GF-D8 (cell line): ENCODE measurements at regions not wholly inside any gene's neighbourhood (a gene's known extent, or its start where the extent isn't known, plus 50 kb on each side); places are given as distances from the start of the nearest gene placed in this dataset.
A peak's percentile ranks its signal among the peaks of the same experiment; 100 is the strongest.

Source experiments
- DNase-seq: peaks from one replicate; lab custom pipeline; 2025; lab: John Stamatoyannopoulos, UW

DNA sequence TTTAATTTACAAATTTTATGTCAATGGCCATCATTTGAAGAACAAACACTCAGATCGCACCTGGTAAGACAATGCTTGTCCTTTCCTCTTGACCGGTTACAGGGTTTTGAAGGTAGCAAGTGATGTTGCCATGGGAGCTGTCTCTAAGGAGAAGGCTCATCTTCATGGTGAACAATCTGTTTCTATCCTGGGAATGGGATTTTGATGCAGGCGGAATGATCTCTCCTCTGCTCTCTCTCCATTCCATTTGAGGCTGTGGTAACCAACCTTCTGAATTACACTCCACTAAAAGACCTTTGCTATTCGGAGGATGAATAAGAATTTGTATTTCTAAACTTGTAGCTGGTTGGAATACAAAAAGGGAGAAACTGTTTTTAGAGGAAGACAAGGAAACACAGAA lies 57.9 kb upstream of the SLC5A9 start:
- no peak for DNase-seq

DNA sequence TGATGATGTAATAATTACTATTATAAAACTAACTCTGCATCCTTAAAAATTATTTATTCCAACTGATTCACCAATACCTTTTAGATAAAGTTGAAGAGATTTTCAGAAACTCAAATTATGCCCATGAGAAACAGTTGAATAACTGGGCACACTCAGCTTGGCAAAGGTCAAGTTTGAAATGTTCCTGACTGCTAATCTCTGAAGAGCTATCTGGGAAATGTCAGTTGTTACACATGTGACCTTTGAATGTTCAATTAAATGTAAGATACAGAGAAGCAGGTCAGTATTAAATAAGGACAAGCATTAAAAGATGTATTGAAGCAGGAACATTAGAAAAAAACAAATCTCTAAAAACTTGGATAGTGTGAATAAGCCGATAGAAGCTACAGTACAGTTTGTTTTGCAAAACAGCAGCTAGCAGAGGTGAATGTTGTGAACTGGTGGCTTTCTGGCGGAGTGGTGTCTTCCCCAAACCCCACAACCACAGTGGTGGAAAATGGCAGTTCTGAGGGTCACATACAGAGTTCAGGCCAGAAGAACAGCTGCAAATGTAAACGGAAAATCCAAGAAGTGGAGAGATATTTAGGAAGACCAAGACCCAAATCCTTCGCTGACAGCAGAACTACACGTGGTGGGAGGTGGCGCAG lies 61.9 kb upstream of the SLC5A9 start:
- DNase-seq: no peak

DNA sequence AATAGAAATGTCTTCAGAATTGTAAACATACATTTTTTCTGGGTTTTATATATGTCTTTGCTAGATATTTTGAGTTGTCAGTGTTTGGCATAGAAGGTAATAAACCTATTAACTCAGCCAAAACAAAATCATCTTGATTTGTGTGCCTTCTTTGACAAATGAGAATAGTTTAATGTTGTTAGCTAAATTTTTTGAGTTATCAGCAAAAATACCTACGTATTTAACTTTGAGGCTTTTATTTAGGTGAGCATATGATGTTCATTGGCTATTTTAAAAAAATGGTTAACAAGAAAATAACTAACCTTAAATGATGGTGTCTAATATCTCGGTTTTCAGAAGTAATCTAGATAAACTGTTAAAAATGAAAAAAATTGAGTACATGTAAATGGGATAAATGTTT lies 83.2 kb upstream of the SLC5A9 start:
- no peak for DNase-seq

DNA sequence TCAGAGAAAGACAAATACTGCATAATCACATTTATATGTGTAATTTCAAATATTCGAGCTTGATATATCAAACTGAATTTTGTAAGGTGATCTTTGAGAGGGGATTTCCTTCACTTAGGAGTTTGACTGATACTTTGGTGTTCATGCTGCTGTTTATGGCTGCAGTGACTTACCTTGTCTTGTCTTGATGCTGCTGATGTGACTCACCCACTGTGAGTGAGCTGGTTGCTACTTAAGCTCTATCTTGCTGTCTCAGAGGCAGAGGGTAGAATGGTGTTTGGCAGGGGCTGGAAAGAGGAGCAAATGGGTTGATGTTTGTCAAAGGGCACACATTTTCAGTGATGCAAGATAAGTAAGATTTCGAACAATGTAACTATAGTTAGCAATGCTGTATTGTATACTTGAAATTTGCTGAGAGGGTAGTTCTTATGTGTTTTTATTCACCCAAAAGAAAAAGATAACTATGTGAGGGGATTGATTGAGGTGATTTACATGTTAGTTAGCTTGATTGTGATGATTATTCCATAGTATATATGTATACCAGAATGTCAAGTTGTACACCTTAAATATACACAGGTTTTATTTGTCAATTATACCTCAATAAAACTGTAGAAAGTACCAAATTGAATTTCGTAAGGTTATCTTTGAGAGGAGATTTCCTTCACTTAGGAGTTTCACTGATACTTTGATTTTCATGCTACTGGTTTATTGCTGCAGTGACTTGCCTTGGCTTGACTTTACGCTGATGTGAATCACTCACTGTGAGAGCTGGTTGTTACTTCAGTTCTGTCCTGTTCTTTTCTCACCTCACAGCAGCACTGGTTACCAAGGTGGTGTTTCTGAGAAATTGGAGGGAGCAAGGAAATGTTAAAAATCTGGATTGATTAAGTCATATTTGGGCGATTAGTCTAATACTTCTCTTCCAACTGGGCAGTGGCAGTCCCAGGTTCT lies 94.5 kb upstream of the SLC5A9 start:
- DNase-seq: no peak

DNA sequence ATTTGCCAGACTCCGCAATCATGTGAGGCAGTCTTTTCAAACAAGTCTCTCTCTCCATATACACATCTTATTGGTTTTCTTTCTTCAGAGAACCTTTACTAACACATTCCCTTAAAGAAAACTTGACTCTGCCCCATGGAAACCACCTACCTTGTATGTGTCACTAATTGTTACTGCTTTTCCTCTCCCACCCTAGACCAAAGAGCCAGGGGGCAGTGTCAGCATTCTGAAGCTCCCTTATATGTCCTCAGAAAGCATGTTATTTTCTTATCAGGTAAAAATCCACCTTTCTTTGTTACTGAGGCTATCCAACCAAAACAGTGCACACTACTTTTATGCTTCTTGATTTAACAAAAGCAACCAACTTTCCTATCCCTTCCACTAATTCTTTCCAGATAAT lies 98.9 kb upstream of the SLC5A9 start:
- DNase-seq: no peak

DNA sequence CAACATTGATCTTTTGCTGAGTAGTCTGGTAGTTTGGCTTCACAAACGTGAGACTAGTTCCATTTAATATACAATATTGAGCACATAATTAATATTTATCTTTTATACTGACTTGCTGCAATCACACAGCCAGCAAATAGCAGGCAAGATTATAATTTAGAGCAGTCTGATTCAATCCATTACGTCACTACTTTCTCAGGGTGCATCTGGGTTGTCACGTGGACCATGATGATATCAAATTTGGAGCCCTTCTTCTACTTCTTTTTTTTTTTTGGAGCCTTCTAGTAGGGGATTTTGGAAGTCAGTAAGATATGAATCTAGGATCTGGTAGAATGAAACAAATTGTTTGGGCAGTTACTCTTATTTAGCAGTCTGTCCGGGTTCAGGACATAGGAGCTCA lies 100.6 kb upstream of the SLC5A9 start:
- no peak for DNase-seq

DNA sequence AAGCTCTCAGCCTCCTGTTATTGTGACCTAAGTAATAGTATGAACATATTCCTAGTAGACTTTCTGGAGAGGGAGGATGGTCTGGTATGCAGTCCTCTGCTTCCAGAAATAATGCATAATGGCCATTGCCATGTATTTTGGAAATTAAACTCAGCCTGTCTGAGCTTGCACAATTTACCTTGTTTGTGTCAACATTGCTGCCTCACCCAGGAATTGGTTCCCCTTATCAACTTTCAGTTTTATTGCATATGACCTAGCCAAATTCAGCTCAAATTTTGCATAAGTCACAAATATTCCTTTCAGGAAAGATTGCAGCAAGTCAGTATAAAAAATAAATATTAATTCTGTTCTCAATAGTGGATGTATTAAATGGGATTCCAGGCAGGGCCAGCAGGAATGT lies 101.9 kb upstream of the SLC5A9 start:
- no peak for DNase-seq

DNA sequence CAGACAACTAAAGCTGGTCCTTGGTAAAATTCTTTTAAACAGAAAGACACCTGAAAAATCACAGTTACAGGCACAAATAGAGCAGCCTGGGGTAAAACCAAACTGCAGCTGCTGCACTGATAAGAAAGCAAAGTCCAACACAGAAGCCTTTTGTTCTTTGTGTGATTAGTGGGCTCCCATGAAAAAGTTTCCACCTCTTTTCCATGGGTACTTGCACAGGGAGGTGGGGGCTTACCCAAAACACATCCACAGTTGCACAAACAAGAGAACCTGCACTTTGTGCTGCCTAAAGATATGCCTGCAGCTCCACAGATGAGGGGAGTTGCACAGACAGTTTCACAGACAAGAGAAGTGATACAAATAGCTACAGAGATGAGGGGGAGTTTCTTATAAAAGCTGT lies 106.7 kb upstream of the SLC5A9 start:
- no peak for DNase-seq

DNA sequence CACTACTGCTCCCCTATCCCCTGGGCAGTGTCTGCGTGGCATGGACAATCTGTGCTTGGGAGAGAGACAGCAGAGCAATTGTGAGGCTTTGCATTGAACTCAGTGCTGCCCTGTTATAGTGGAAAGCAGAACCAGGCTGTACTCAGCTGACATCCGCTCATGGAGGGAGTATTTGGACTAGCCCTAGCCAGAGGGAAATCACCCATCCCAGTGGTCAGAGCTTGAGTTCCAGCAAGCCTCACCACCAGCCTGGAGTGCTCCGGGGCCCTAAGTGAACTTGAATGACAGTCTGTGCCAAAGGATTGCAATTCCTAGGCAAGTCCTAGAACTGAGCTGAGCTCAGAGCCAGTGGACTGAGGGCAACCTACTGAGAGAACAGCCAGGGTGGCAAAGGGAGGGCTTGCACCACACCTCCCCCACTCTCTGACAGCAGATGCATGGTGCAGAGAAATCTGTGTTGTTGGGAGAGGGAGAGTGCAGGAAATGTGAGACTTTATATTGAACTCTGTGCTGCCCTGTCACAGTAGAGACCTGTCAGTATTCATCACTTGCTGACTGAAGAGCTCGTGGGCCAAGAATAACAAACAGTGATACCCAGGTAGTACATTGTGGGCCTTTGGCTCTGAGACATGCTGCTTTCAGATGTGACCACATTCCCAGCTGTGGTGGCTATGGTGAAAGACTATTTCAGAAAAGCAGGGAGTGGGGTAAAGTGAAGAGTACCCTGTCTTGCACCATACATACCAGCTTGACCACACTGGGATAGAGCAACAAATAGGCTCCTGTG lies 107.7 kb upstream of the SLC5A9 start:
- DNase-seq: no peak

DNA sequence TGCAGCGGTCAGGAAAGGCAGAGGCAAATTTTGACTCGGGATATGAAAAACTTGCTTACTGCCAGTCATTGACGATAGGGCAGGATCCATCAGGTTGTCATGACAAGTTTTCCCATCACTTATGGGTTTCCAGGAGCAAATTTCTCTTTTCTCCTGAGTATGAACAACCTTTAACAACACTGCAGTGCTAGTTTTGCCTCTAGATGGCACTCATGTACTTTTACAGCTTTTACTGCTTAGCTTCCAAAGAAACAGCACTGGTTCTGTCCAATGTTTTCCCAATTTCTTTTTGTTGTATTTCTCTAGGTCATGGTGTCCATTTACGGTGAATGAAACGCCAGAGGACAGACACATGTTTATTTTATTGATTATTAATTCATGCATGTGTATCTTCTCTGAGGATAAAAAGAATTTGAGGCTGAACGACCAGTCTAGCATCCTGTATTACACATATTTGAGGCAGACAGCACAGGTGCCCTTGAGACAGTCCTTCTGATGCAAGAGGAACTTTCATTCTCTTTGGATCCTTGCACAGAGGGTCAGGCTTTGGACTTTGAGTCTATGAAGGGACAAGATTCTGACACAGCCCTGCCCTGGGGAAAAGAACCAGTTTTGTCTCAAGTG lies 112.3 kb upstream of the TRABD2B start:
- DNase-seq: no peak

DNA sequence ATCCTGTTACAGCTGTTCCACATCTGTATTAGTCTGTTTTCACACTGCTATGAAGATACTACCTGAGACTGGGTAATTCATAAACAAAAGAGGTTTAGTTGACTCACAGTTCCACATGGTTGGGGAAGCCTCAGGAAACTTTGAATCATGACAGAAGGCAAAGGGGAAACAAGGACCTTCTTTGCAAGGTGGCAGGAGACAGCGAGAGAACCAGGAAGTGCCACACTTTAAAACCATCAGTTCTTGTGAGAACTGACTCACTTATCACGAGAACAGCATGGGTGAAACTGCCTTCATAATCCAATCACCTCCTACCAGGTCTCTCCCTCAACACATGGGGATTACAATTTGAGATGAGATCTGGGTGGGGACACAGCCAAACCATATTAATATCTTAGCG lies 110.3 kb upstream of the TRABD2B start:
- no peak for DNase-seq

DNA sequence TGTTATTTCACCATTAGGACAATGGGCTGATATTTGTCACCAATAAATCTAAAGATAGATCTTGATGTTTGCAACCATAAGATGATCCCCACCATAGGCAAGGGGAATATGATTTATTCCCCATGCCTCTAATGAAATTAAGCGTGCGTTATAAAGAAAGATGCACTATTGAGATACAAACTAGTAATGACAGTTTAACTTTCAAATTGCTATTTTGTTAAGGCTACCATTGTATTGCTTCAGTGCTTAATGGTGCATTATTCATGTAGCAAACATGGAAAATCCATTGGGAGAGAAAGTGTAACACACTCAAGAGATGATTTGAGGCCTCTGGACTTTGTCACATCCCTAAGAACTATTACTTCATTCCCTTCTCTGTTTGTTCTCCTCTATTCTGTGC lies 108.9 kb upstream of the TRABD2B start:
- no peak for DNase-seq

DNA sequence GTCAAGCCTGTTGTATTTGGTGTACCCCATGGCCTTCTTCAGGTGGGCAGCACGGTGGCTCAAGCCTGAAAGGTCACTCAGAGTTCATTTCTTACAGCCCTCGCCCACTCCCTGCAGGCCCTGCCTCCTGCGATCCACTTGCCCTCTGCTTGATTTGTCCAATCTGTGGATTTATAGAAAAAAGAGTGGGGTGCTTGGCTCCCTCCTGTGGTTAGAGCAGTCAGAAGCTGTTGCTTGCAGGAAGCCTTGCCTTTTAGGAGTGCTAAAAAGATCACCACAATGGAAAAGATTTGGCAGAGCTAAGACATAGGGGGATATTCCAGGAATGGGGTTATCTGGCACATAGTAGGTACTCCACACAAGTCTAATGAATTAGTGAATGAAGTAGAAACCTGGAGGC lies 108.0 kb upstream of the TRABD2B start:
- DNase-seq: no peak

DNA sequence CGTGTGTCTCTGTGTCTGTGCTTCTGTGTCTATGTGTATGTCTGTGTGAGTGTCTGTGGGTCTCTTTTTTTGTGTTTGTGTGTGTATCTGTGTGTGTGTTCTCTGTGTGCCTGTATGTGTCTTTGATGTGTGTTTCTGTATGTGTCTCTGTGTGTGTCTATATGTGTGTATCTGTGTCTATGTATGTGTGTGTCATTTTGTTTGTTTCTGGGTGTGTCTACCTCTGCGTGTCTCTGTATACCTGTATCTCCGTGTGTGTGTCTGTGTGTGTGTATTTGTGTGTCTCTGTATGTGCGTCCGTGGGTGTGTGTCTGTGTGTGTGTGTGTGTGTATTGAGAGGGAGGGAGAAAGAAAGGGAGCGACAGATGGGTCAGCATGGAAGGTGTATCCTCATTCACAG lies 106.3 kb upstream of the TRABD2B start:
- no peak for DNase-seq

DNA sequence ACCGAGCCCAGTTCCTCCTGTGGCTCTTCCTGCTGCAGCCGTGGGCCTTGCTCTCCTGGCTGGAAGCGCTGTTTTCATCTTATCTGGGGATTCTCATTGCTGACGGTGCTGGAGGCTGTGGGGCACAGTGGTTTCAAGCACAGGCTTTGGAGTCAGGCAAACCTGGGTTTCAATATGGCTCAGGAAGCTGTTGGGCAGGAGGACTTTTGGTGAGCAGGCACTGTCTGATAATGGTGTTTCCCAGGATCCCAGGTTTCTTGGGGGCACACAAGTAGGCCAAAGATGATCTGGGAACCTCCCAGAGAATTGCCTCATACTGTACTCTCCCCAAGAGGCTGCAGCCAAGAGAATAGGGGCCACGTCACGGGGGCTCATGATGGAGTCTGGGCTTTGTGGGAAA lies 105.6 kb upstream of the TRABD2B start:
- DNase-seq: no peak

DNA sequence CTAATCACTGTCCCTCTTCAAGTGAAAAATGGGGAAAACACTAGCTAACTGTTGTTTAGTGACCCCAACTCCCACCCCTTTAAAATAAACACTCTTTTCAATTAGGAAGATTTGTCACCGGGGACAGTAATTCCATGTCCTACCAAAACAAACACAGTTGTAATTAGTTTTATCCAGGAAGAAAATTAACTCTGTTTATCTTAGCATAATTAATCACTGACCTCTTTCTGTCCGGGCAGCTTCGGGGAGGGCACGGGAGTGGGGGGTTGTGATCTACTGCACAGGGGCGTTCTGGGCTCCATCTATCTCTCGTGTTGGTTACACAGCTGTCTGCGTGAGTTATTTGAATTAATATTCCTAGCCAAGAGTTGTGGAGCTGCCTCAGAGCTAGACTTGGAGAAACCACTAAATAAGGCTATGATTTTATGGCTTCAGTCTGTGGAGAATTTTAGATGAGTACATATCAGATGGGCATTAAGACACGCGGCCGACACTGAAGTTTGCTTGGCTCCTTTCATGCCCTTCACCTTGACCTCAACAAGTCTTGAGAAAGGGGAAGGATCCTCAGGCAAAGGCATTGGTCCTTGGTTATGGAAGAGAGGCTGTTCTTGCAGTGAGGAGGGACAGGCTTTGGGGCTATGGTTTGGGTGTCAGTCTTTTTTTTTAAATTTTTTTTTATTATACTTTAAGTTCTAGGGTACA lies 102.0 kb upstream of the TRABD2B start:
- DNase-seq: no peak

DNA sequence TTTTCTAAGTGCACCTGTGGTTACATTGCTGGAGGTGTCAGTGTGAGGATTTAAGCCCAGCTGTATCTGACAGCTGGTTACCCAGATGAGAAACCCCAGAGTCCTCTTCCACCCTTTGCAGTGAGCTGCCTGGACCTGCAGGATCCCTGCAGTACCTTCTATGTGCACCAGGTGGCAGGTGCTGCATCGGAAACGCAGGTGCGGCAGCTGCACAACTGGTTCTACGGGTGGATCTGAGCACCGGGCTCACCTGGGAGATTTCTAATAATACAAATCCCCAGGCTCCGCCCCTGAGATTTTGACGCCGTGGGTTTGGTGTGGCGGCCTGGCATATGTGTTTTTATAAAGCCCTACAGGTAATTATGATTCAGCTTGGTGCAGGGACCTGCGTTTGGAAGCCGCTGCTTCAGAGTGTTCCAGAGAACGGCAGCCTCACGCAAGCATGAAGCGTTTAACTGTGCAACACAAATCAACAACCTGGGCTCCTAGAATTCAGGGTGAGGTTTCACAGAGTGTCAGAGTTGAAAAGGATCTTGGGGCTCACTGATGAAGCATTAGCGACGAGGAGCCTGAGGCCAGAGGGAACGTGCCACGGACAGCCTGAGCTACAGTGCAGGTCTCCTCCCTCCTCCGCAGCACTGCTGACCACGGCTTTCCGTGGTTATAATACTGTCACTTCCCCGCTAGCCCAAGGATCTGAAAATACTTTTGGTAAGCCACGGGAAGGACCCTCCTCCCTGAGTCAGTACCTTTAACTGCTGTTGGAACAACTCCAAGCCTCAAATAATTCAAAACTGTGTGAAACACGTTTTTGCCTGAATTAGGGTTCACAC lies 96.7 kb upstream of the TRABD2B start:
- peak; percentile 2 for DNase-seq

DNA sequence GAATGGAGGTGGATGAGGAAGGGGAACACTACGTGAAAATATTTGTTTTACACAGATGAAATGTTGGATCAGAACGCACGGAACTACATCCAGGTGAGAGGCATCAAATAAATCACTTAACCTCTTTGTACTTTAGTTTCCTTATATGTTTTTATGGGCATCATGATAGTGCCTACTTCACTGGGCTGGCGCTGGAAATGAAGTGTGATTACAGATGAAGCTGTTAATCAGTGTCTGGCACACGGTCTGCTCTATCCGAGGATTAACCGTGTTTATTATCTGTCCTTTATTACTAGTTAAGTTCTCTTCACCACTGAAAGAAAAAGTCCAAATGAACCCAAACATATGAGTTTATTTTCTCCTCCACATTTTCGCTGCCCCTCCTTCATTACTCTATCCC lies 96.0 kb upstream of the TRABD2B start:
- DNase-seq: no peak

DNA sequence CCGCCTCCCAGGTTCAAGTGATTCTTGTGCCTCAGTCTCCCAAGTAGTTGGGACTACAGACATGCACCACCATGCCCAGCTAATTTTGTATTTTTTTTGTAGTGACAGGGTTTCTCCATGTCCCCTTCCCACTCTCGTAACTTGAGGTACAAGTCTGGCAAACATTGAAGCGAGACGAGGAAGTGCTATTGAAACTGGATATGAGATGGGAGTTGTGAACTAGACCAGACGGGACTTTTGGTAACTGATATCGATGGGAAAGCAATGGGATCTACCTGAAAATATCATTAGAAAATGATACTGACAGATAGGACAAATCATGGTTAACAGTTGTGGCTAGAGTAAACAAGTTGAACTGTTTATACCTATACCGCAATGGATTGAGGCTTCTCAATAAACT lies 95.2 kb upstream of the TRABD2B start:
- DNase-seq: no peak

DNA sequence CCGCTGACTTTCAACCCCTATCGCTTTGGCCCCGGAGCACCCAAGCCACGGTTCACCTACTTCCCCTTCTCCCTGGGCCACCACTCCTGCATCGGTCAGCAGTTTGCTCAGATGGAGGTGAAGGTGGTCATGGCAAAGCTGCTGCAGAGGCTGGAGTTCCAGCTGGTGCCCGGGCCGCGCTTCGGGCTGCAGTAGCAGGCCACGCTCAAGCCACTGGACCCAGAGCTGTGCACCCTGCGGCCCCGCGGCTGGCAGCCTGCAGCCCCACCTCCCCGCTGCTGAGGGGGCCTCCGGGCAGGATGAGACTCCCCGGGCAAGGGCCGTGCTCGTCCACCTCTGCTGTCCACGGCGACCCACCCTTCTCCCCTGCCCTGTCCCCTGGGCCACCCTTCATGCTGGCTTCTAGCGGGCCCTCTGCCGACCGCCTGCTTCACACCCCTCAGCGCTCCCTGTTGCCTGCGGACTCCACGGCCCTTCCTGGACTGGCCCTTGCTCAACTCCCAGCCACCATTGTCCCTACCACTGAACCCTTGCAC lies 92.2 kb upstream of the TRABD2B start:
- DNase-seq: no peak

DNA sequence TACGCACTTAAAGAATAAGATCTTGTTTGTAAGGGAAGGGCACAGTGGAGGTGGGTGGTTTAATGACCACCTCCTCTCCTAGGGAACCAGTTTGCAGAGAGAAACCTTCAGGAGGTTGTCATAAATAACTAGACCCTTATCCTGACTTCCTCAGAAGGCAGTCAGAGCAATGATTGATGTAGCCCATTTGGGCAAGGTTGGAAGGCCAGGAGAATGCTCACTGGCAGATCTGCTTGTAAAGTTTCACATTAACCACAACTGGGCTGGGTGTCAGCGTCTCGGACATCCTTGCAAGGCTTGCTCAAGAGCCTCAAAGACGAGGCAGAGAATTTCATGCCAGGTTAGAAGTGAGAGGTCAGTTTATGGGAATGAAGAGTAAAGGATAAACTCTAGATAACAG lies 87.6 kb upstream of the TRABD2B start:
- no peak for DNase-seq
